GM12873 (cell line): ENCODE measurements at regions not wholly inside any gene's neighbourhood (a gene's known extent, or its start where the extent isn't known, plus 50 kb on each side); places are given as distances from the start of the nearest gene placed in this dataset.

Experiments
- TF ChIP-seq, protein P1 (sequence below): IDR thresholded peaks from 2 replicates; pipeline ENCODE4 v1.5.1; 2012; ENCODE audit warnings: low read depth, mild to moderate bottlenecking, moderate library complexity, low read length, control low read depth; ENCODE audit not compliant: insufficient read depth; ENCODE audit errors: missing control alignments

- TF ChIP-seq, protein P1, sequence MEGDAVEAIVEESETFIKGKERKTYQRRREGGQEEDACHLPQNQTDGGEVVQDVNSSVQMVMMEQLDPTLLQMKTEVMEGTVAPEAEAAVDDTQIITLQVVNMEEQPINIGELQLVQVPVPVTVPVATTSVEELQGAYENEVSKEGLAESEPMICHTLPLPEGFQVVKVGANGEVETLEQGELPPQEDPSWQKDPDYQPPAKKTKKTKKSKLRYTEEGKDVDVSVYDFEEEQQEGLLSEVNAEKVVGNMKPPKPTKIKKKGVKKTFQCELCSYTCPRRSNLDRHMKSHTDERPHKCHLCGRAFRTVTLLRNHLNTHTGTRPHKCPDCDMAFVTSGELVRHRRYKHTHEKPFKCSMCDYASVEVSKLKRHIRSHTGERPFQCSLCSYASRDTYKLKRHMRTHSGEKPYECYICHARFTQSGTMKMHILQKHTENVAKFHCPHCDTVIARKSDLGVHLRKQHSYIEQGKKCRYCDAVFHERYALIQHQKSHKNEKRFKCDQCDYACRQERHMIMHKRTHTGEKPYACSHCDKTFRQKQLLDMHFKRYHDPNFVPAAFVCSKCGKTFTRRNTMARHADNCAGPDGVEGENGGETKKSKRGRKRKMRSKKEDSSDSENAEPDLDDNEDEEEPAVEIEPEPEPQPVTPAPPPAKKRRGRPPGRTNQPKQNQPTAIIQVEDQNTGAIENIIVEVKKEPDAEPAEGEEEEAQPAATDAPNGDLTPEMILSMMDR: no peak
Observed at GRCh38 chr6:79810185-79810705, 137.1 kb downstream of the ELOVL4 start.

- TF ChIP-seq, protein P1: no peak
Observed at GRCh38 chr6:79808921-79809320, 138.4 kb downstream of the ELOVL4 start.

DNA sequence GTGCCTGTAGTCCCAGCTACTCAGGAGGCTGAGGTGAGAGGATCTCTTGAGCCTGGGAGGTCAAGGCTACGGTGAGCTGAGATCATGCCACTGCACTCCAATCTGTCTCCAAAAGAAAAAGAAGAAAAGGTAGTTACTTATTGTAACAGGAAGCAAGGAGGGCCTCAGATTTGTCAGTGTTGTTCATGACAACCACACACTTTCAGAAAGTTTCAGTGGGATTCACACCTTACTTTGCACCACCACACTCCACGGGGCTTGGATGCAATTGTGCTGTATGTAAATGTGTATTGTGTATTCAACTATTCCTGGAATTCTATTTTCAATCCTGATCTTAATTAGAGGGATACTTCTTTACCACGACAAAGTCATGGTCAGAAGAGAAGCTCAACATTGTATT is 142.6 kb downstream of the ELOVL4 start:
- TF ChIP-seq, protein P1: no peak

- TF ChIP-seq, protein P1: no peak
Observed at GRCh38 chr6:79803917-79804316, 143.4 kb downstream of the ELOVL4 start.

- TF ChIP-seq, protein P1: no peak
Observed at GRCh38 chr6:79802657-79803300, 144.6 kb downstream of the ELOVL4 start.

- TF ChIP-seq, protein P1: no peak
Observed at GRCh38 chr6:79801362-79801761, 146.0 kb downstream of the ELOVL4 start.

GRCh38 chr6:79798841-79799240 is 148.5 kb downstream of the ELOVL4 start:
- TF ChIP-seq, protein P1: no peak
